ENCODE measurements at regions not wholly inside any gene's neighbourhood (a gene's known extent, or its start where the extent isn't known, plus 50 kb on each side); places are given as distances from the start of the nearest gene placed in this dataset.

GRCh38 chr5:42337607-42338006, 85.6 kb upstream of the GHR start:
- DNase-seq (ENCODE audit: low read depth in 1 of 2, low spot score in 1 of 2), result no peak

GRCh38 chr5:42338136-42338535, 85.1 kb upstream of the GHR start:
- no peak for DNase-seq (ENCODE audit: low read depth in 1 of 2, low spot score in 1 of 2)

- DNase-seq (ENCODE audit: low read depth in 1 of 2, low spot score in 1 of 2), result no peak
Observed at GRCh38 chr5:42349163-42349562, 74.1 kb upstream of the GHR start.

GRCh38 chr5:42351956-42352355, 71.3 kb upstream of the GHR start:
- no peak for DNase-seq (ENCODE audit: low read depth in 1 of 2, low spot score in 1 of 2)

- no peak for DNase-seq (ENCODE audit: low read depth in 1 of 2, low spot score in 1 of 2)
Observed at GRCh38 chr5:42360056-42360455, 63.2 kb upstream of the GHR start.

- no peak for DNase-seq (ENCODE audit: low read depth in 1 of 2, low spot score in 1 of 2)
Observed at GRCh38 chr5:42360616-42361314, 62.5 kb upstream of the GHR start.

- no peak for DNase-seq (ENCODE audit: low read depth in 1 of 2, low spot score in 1 of 2)
Observed at GRCh38 chr5:42361315-42361688, 61.9 kb upstream of the GHR start.

- no peak for DNase-seq (ENCODE audit: low read depth in 1 of 2, low spot score in 1 of 2)
Observed at GRCh38 chr5:42366051-42366450, 57.2 kb upstream of the GHR start.

Measured in stimulated activated CD4-positive, alpha-beta T cell treated with anti-CD3 and anti-CD28 coated beads, Interleukin-15, amount 100 ng/mL, for 1 hour (primary cell).